SK-N-SH treated with all-trans-retinoic acid at 6 μM for 48 hours (cell line): ENCODE measurements at regions not wholly inside any gene's neighbourhood (a gene's known extent, or its start where the extent isn't known, plus 50 kb on each side); places are given as distances from the start of the nearest gene placed in this dataset.

Experiments used
- ATAC-seq: fragments of 200-7000 bp; cut with Tn5 transposase; 3 replicates; pipeline ENCODE4 v1.9.1; 2020; ENCODE audit warnings: mild to moderate bottlenecking, moderate library complexity
- ARNTL ChIP-seq: fragments of 450-650 bp; formaldehyde crosslinking; IDR thresholded peaks from 2 replicates; pipeline ENCODE4 v1.5.0; 2020; ENCODE audit warnings: low read depth, mild to moderate bottlenecking, moderate library complexity, borderline replicate concordance
- BACH2 ChIP-seq: fragments of 250-450 bp; sonication (Bioruptor Pico); IDR thresholded peaks from 2 replicates; pipeline ENCODE4 v1.9.0; 2021; ENCODE audit warnings: mild to moderate bottlenecking, borderline replicate concordance
- CREB5 ChIP-seq: fragments of 250-450 bp; sonication (Bioruptor Pico); IDR thresholded peaks from 2 replicates; pipeline ENCODE4 v1.5.1; 2020; ENCODE audit warnings: low read depth, mild to moderate bottlenecking, moderate library complexity
- CSDC2 ChIP-seq: fragments of 250-450 bp; sonication (Bioruptor Pico); IDR thresholded peaks from 2 replicates; pipeline ENCODE4 v1.5.0; 2020; ENCODE audit warnings: mild to moderate bottlenecking, moderate library complexity
- CSRNP3 ChIP-seq: fragments of 250-450 bp; sonication (Bioruptor Pico); IDR thresholded peaks from 2 replicates; pipeline ENCODE4 v1.5.1; 2021; ENCODE audit warnings: mild to moderate bottlenecking, moderate library complexity
- ESRRG ChIP-seq: fragments of 250-450 bp; sonication (Bioruptor Pico); IDR thresholded peaks from 2 replicates; pipeline ENCODE4 v1.6.1; 2021; ENCODE audit warnings: mild to moderate bottlenecking
- GLIS3 ChIP-seq: fragments of 250-450 bp; sonication (Bioruptor Pico); IDR thresholded peaks from 2 replicates; pipeline ENCODE4 v1.5.0; 2020; ENCODE audit warnings: mild to moderate bottlenecking, moderate library complexity
- ISL1 ChIP-seq: fragments of 250-450 bp; sonication (Bioruptor Pico); IDR thresholded peaks from 2 replicates; pipeline ENCODE4 v2.1.2; 2022; ENCODE audit warnings: mild to moderate bottlenecking, moderate library complexity
- OSR1 ChIP-seq: fragments of 250-450 bp; sonication (Bioruptor Pico); IDR thresholded peaks from 2 replicates; pipeline ENCODE4 v1.8.0; 2022; ENCODE audit warnings: moderate library complexity, mild to moderate bottlenecking, inconsistent platforms
- PATZ1 ChIP-seq: fragments of 250-450 bp; sonication (Bioruptor Pico); IDR thresholded peaks from 2 replicates; pipeline ENCODE4 v1.8.0; 2020; ENCODE audit warnings: mild to moderate bottlenecking, moderate library complexity, borderline replicate concordance
- POU6F1 ChIP-seq: fragments of 250-450 bp; sonication (Bioruptor Pico); IDR thresholded peaks from 2 replicates; pipeline ENCODE4 v1.8.0; 2021; ENCODE audit warnings: low read depth, mild to moderate bottlenecking, moderate library complexity, borderline replicate concordance
- PPARA ChIP-seq: fragments of 250-450 bp; sonication (Bioruptor Pico); IDR thresholded peaks from 2 replicates; pipeline ENCODE4 v1.5.0; 2020; ENCODE audit warnings: mild to moderate bottlenecking, borderline replicate concordance
- SNAI2 ChIP-seq: fragments of 250-450 bp; sonication (Bioruptor Pico); IDR thresholded peaks from 2 replicates; pipeline ENCODE4 v1.5.0; 2020; ENCODE audit warnings: mild to moderate bottlenecking, moderate library complexity
- TOX ChIP-seq: fragments of 250-450 bp; sonication (Bioruptor Pico); IDR thresholded peaks from 2 replicates; pipeline ENCODE4 v1.8.0; 2021; ENCODE audit warnings: mild to moderate bottlenecking, moderate library complexity, borderline replicate concordance
- TSHZ2 ChIP-seq: fragments of 250-450 bp; sonication (Bioruptor Pico); IDR thresholded peaks from 2 replicates; pipeline ENCODE4 v1.5.0; 2020; ENCODE audit warnings: mild to moderate bottlenecking, moderate library complexity
- ZC3H10 ChIP-seq: fragments of 250-450 bp; sonication (Bioruptor Pico); IDR thresholded peaks from 2 replicates; pipeline ENCODE4 v1.5.1; 2021; ENCODE audit warnings: mild to moderate bottlenecking, moderate library complexity
- ZFP3 ChIP-seq: fragments of 250-450 bp; sonication (Bioruptor Pico); IDR thresholded peaks from 2 replicates; pipeline ENCODE4 v1.5.0; 2020; ENCODE audit warnings: mild to moderate bottlenecking, moderate library complexity
- ZFP30 ChIP-seq: fragments of 450-650 bp; formaldehyde crosslinking; IDR thresholded peaks from 2 replicates; pipeline ENCODE4 v1.5.0; 2022; ENCODE audit warnings: mild to moderate bottlenecking, moderate library complexity
- ZNF565 ChIP-seq: fragments of 450-650 bp; formaldehyde crosslinking; conservative IDR thresholded peaks from 2 replicates; pipeline ENCODE4 v1.5.0; 2020; ENCODE audit warnings: low read depth, mild to moderate bottlenecking, moderate library complexity
- ZNF70 ChIP-seq: fragments of 450-650 bp; formaldehyde crosslinking; IDR thresholded peaks from 2 replicates; pipeline ENCODE4 v1.5.0; 2020; ENCODE audit warnings: mild to moderate bottlenecking, moderate library complexity
- ZNF8 ChIP-seq: fragments of 450-650 bp; formaldehyde crosslinking; IDR thresholded peaks from 2 replicates; pipeline ENCODE4 v1.5.0; 2020; ENCODE audit warnings: mild to moderate bottlenecking, moderate library complexity

- ATAC-seq: no peak
- no peak for TF ChIP-seq GLIS3 (CRISPR knock-in tag)
Measured at GRCh38 chr2:104936527-104936926, 82.6 kb downstream of the POU3F3 start.

GRCh38 chr2:104938231-104938941, 84.5 kb downstream of the POU3F3 start:
- ATAC-seq: no peak
- no peak for TF ChIP-seq ESRRG (CRISPR knock-in tag)
- no peak for TF ChIP-seq ARNTL
- no peak for TF ChIP-seq POU6F1 (CRISPR knock-in tag)
- TF ChIP-seq TOX: no peak
- no peak for TF ChIP-seq CREB5 (CRISPR knock-in tag)
- no peak for TF ChIP-seq ZFP3
- no peak for TF ChIP-seq OSR1 (CRISPR knock-in tag)
- no peak for TF ChIP-seq GLIS3 (CRISPR knock-in tag)
- no peak for TF ChIP-seq ISL1 (CRISPR knock-in tag)
- TF ChIP-seq PPARA (CRISPR knock-in tag): no peak
- no peak for TF ChIP-seq ZC3H10 (CRISPR knock-in tag)
- TF ChIP-seq SNAI2 (CRISPR knock-in tag): no peak
- no peak for TF ChIP-seq TSHZ2
- TF ChIP-seq BACH2 (CRISPR knock-in tag): no peak
- no peak for TF ChIP-seq ZNF70
- no peak for TF ChIP-seq PATZ1 (CRISPR knock-in tag)
- no peak for TF ChIP-seq ZNF8 (CRISPR knock-in tag)
- no peak for TF ChIP-seq CSDC2 (CRISPR knock-in tag)
- TF ChIP-seq CSRNP3 (CRISPR knock-in tag): no peak
- no peak for TF ChIP-seq ZFP30 (CRISPR knock-in tag)
- TF ChIP-seq, all 23 proteins: peak for 0

GRCh38 chr2:104939570-104940217, 85.8 kb downstream of the POU3F3 start:
- no peak for TF ChIP-seq CSRNP3 (CRISPR knock-in tag)
- TF ChIP-seq PPARA (CRISPR knock-in tag): no peak
- no peak for TF ChIP-seq TOX
- no peak for TF ChIP-seq ZFP30 (CRISPR knock-in tag)
- no peak for TF ChIP-seq ESRRG (CRISPR knock-in tag)
- TF ChIP-seq GLIS3 (CRISPR knock-in tag): no peak
- no peak for TF ChIP-seq POU6F1 (CRISPR knock-in tag)
- no peak for TF ChIP-seq ZNF8 (CRISPR knock-in tag)
- TF ChIP-seq ZNF70: no peak
- TF ChIP-seq ZNF565: no peak
- TF ChIP-seq ISL1 (CRISPR knock-in tag): no peak
- no peak for TF ChIP-seq CSDC2 (CRISPR knock-in tag)
- TF ChIP-seq ZFP3: no peak
- ATAC-seq: no peak
